AG04450 (cell line): ENCODE measurements at regions not wholly inside any gene's neighbourhood (a gene's known extent, or its start where the extent isn't known, plus 50 kb on each side); places are given as distances from the start of the nearest gene placed in this dataset.
"Not testable (repeated sequence)": the region's sequence is repeated elsewhere in the genome, so short reads cannot be mapped to it uniquely, and the experiment has no call there.

ENCODE experiments used
- CTCF ChIA-PET: fragments of 300-600, 350-600 bp; formaldehyde crosslinking; extraction: SDS; loops from one replicate; lab custom pipeline; 2022; ENCODE audit warnings: antibody characterized with exemption, inconsistent platforms; lab: Charles Lee
- POLR2A ChIA-PET: fragments of 350-600 bp; formaldehyde crosslinking; extraction: SDS; loops from one replicate; lab custom pipeline; 2021; ENCODE audit warnings: antibody characterized with exemption, inconsistent platforms; lab: Yijun Ruan, JAX
- DNase-seq: peaks from one replicate; pipeline ENCODE4 v3.0.0-alpha.2; 2011; ENCODE audit warnings: low read depth, low spot score
- H3K27ac ChIP-seq: one replicate; pipeline ENCODE4 v1.5.1; 2012; ENCODE audit warnings: low read depth, low read length, control low read depth
- H3K27me3 ChIP-seq: one replicate; pipeline ENCODE4 v1.6.0; 2012; ENCODE audit warnings: low read length; ENCODE audit not compliant: control insufficient read depth, insufficient read depth
- H3K4me3 ChIP-seq: 2 replicates; pipeline ENCODE4 v1.5.1; 2011; ENCODE audit warnings: mild to moderate bottlenecking, low read depth, low read length, control low read depth
- H3K9me3 ChIP-seq: 2 replicates; pipeline ENCODE4 v1.5.1; 2012; ENCODE audit warnings: low read length; ENCODE audit not compliant: control insufficient read depth, insufficient read depth
- CTCF ChIP-seq: IDR thresholded peaks from 2 replicates; pipeline ENCODE4 v1.5.1; 2011; ENCODE audit warnings: low read depth, low read length, control low read depth, inconsistent platforms

GRCh38 chr13:44686531-44686934 lies 110.4 kb upstream of the TSC22D1 start:
- TF ChIP-seq CTCF, result no peak
- ChIA-PET CTCF (interaction anchor here (0.6 kb wide), 1 partner anchor 458 kb away, joined by 6 read pairs; no protein-coding TSS in a partner anchor), POLR2A (no interaction called here)
- no peaks in the 10 kb centered on the region for H3K27me3 ChIP-seq
- no peak for DNase-seq
- no peak overlapping the region for H3K27ac ChIP-seq
- no peak overlapping the region for H3K4me3 ChIP-seq
- H3K9me3 ChIP-seq, result peaks cover 5% of the 10 kb centered on the region; the same call in 1 of the 2 replicates

GRCh38 chr13:44685641-44686040 lies 109.5 kb upstream of the TSC22D1 start:
- no peak overlapping the region for H3K4me3 ChIP-seq
- no peak overlapping the region for H3K27ac ChIP-seq
- no peak for TF ChIP-seq CTCF
- H3K9me3 ChIP-seq, result peaks cover 5% of the 10 kb centered on the region; the same call in 1 of the 2 replicates
- H3K27me3 ChIP-seq, result no peaks in the 10 kb centered on the region
- CTCF ChIA-PET, result interaction anchor here (0.6 kb wide), 1 partner anchor 458 kb away, joined by 6 read pairs; no protein-coding TSS in a partner anchor
- POLR2A ChIA-PET, result no interaction called here
- DNase-seq, result no peak

GRCh38 chr13:44682416-44682815 lies 106.3 kb upstream of the TSC22D1 start:
- POLR2A ChIA-PET, H3K9me3 ChIP-seq, H3K27me3 ChIP-seq, CTCF ChIA-PET, DNase-seq, H3K27ac ChIP-seq, H3K4me3 ChIP-seq: not testable (repeated sequence)

- Histone ChIP-seq H3K27me3 (no peaks in the 10 kb centered on the region), H3K9me3 (peaks cover 4% of the 10 kb centered on the region; the same call in 1 of the 2 replicates), H3K27ac (no peak overlapping the region), H3K4me3 (no peak overlapping the region)
- no peak for TF ChIP-seq CTCF
- no peak for DNase-seq
- ChIA-PET POLR2A (no interaction called here), CTCF (interaction anchor here (0.7 kb wide), 1 partner anchor 10 kb away, joined by 3 read pairs; no protein-coding TSS in a partner anchor)
Observed at GRCh38 chr13:44680746-44681355, 104.7 kb upstream of the TSC22D1 start.

GRCh38 chr13:44679597-44679996 lies 103.5 kb upstream of the TSC22D1 start:
- no peaks in the 10 kb centered on the region for H3K27me3 ChIP-seq
- no peak for TF ChIP-seq CTCF
- no peak for DNase-seq
- CTCF ChIA-PET, result no interaction called here
- peaks cover 3% of the 10 kb centered on the region; the same call in 1 of the 2 replicates for H3K9me3 ChIP-seq
- H3K27ac ChIP-seq, result no peak overlapping the region
- no peak overlapping the region for H3K4me3 ChIP-seq
- POLR2A ChIA-PET, result interaction anchor here (0.6 kb wide), 1 partner anchor 100 kb away, joined by 3 read pairs; no protein-coding TSS in a partner anchor
